Astrocyte (in vitro differentiated cells and primary cell): ENCODE measurements at regions not wholly inside any gene's neighbourhood (a gene's known extent, or its start where the extent isn't known, plus 50 kb on each side); places are given as distances from the start of the nearest gene placed in this dataset.

Experiments used
- CTCF ChIP-seq: IDR thresholded peaks from 2 replicates; pipeline ENCODE4 v1.5.1; 2011; ENCODE audit warnings: low read depth, mild to moderate bottlenecking, inconsistent platforms, low read length, moderate library complexity; ENCODE audit not compliant: insufficient read depth
- EZH2 ChIP-seq: IDR thresholded peaks from 2 replicates; pipeline ENCODE4 v1.6.1; 2012; ENCODE audit warnings: mild to moderate bottlenecking, low read length, inconsistent platforms; ENCODE audit not compliant: insufficient read depth

GRCh38 chr14:100644383-100644782, 57.2 kb upstream of the BEGAIN start:
- TF ChIP-seq CTCF (no peak), EZH2 (no peak)
